HG02938 (cell line): ENCODE measurements at regions not wholly inside any gene's neighbourhood (a gene's known extent, or its start where the extent isn't known, plus 50 kb on each side); places are given as distances from the start of the nearest gene placed in this dataset.

Experiments used
- ATAC-seq: cut with Tn5 transposase; IDR thresholded peaks from one replicate; pipeline ENCODE4 v1.9.1; 2021; ENCODE audit warnings: mild to moderate bottlenecking, moderate library complexity; ENCODE audit not compliant: unreplicated experiment

DNA sequence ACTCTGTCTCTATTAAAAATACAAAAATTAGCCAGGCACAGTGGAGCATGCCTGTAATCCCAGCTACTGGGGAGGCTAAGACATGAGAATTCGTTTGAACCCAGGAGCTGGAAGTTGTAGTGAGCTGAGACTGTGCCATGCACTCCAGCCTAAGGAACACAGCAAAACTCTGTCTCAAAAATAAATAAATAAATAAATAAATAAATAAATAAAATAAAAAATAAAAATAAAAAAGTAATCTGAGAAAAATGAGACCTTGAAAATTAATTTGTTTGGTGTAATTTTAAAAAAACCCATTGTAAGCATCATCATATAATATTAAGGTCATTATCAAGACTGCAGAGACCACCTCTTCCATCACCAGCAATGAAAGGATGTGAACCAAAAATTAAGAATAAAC, 997.1 kb downstream of the CDH18 start:
- ATAC-seq = no peak

DNA sequence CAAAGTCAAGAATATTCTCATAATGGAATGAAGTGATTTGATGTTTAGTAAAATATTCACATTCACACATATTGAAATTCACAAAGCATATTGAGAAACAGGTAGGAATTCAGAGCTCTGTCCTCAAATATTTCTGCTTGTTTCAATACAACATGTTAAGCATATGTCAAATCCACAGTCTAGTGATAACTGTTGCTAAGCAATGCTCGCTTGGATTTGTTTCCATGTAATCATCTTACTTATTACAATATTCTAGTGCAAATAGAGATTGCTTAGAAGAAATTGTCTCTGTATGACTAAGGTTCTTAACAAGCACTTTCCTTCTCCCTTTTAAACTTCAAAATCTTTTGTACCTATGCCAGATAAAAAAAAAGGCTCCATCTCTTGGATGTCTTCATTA, 995.7 kb downstream of the CDH18 start:
- ATAC-seq = no peak

DNA sequence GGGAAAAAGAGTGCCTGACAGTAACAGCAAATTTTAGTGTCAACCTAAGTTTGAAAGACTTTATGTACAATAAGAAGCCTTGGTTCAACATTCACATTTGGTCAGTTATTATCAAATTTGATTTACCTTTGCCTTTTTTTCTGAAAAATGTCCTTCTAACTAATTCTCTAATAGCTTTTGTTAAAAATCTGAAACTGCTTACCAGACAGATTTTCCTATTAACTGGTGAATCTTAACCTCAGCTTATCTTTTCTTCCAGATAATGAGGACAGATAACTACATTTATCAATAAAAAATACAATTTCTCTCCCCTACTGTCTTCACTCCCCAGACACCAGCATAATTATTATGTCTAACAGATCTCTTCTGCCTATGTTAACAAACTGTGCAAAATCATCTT, 988.5 kb downstream of the CDH18 start:
- ATAC-seq = no peak

DNA sequence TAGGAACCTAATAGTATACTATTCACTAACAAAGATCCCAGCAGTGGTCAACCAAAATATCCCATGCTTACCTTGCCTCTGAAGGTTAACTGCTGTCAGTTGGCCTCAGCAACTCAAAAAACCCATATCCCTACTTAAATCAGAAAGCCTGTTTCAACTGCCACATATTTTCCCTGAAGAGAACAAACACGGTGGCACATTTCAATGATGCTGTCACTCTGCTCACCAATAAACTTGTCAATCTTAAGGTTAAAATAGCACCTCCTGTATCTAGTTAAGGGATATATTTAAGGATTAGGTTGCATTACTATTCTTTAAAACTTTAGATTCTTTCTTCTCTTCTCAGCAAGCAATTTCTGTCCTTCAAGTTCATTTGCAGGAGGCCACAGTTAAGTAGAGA, 986.9 kb downstream of the CDH18 start:
- ATAC-seq = no peak

DNA sequence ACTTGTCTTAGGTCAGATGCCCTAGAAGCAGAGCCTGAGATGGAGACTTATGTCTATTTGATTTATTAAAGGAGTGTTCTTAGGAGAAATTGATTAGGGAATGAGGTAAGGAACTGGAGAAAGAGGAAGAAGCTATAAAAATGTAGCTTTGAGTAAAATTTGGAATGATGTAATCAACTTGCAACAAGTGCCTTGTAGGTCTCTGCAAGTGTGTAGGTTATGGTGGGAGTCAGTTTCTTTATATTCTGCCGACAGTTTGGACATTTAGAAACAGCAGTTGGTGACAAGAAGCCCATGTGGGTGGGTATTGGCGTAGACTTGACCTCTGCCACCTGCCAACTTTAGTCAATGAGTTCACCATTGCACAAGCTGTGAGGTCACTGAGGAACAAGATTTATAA, 986.5 kb downstream of the CDH18 start:
- ATAC-seq = no peak

DNA sequence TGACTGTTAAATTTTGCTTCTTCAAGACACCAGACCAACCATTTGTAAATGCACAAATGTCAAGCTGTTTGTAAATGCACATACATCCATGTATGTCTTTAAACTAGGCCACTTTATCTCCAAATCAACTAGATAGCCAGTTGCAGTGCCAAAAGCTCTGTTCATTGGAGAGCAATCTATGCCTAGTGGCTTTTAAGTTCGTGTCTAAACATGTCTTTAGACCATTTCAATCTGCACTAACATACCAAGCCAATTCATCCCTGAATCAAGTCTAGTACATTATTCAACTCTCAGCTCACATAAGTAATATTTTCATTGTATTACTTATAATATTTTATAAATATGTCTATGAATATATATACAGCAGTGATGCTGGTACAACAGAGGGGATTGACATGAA, 985.9 kb downstream of the CDH18 start:
- ATAC-seq = no peak

DNA sequence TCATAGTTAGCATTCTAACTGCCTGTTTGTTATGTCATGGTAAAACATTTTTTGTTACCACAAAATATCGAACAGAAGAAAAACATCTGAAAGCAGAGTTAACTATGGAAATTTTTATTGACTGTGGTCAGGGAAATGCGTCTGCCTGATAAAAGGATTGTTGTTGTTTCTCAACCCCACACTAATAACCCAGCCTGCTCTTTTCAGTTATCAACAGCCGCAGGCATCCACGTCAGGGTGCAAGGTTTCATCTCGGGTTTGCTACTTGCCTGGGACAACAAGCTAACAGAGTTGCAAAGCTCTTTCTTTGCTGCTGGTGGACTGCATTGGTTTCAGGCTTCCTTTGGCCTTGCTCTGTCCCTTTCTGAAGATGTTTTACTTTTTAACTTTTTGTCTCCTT, 969.2 kb downstream of the CDH18 start:
- no peak for ATAC-seq

DNA sequence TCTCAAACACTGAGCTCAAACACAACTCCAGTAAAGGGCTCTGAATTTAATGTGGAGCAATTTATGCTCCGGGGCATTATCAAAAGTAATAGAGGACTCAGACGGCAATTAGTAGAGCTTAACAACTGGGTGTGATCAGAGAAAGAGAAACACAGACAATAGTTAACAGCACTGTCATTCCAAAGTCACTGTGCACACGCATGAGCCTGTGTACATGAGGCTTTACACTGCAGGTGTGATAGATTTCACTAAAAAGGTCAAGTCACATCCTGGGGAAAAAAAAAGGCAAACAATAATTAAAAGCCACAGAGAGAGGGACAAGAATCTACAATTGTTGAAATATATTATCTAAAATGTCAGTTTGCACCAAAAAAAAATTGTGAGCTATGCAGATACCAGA, 956.5 kb downstream of the CDH18 start:
- ATAC-seq = no peak

DNA sequence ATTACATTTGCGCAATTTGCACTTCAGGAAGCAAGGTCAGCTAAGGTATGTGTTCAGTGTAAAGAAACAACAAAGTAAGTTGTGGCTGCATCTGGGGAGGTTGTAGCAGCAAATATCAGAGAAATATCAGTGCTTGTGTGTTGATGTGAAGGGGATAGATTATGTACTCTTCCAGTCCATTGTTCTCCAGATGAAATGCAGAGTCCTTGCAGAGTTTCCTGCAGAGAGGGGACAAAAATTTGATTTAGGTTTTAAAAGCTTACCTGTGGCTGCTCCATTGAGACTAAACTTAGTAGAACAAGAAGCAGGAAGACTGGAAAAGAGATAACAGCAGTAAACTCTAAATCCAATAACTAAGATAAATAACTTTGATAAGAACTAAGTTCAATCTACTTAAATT, 952.2 kb downstream of the CDH18 start:
- ATAC-seq = no peak

DNA sequence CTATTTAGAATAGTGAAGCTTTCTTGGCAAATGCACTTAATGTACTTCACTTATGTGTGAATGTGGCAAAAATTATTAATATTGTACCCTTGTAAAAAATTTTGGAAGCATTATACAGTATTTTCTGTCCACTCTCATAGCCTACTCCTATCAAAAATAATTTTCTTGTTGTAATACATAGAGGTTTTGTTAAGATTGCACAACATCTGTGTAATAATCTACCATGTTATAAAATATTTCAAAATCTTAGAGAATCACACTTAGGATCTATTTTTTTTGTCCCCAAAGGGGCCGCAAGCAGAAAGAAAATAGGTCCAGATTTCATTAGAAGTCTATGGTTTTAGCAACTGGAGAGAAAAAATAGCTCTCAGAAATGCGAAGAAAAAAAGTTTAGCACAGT, 945.9 kb downstream of the CDH18 start:
- ATAC-seq = no peak

DNA sequence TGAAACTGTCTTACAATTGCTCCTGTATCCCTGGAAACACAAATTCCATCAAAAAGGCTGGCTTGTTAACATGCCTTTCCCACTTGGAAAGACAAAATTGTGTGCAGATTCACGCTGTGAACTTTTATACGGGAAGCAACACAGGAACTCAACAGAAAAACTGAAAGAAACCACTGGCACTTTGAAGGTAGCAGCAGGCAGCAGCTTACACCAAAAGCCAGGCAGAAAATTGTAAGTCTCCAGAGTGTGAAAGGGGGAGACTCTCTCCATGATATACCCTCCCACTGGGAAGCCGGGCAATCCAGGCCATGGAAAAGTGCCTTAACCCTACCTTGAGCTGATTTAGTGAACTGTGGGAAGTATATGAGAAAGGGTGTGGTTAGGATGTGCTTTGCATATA, 943.7 kb downstream of the CDH18 start:
- no peak for ATAC-seq

DNA sequence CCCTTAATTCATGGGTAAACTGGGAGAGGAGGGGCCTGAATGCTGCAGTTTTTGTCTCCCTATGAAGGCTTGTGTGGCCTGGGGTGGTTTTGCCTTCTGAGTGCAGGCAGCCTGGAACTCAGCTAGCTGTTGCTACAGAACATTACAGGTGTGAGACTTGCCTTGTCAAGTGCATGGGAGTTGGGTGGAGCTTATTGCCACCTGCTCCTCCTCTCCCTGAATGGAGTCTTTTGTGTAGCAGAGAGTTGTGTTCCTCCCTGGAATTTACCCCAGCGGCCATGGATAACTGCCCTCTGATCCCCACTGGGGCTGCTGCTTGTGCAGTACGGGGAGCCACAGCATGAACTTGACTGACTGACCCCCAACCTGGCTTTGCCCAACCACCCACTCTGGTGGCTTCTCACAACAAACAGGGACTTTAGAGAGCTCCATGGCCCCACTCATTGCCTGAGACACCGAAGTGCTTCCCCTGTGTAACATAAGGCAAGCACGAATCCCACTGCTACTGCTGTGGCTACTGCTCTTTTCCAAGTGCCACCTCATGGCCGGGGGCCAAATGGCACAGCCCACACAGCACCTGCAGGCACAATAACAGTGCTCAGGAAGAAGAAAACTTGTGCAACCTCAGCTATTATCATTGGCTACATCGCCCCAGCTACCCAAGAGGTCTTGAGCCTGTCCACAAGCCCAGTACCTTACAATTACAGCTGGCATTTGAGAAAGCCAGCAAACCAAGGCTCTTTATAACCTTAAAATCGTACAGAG, 942.9 kb downstream of the CDH18 start:
- ATAC-seq = no peak

DNA sequence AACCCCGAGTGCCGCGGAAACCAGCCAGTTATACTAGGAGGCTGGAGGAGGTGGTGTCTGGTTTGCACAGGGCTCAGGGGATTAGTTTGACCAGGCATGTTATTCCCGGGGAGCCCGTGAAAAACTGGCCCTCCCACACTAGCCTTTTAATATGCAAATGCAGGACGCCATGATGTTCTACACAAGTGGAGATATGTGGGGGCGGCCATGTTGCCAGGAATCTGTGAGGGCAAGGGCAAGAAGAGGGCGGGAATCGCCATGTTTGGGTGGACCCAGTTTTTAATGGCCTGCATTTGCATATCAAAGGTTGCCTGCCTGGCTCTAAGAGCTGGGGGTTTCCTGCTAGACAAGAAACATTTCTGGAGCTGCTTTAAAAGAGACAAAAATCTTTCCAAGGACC, 940.7 kb downstream of the CDH18 start:
- no peak for ATAC-seq

DNA sequence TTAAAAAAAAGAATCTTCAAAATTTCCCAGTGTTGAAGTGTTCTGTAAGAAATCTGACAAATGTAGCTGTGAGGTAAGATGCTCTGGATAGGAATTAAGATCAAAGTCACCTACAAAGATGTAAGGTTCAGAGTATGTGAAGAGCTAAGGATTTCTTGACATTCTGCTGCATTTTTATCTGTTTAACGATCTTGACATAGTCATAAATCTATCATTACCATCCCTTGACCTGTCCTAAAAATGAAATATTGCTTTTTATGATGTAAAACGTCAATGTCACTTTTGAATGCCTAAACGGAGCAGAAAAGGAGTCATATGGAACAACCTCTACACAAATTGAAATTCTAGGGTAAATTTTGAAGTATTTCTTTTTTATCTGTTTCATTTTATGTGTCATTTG, 939.3 kb downstream of the CDH18 start:
- no peak for ATAC-seq

DNA sequence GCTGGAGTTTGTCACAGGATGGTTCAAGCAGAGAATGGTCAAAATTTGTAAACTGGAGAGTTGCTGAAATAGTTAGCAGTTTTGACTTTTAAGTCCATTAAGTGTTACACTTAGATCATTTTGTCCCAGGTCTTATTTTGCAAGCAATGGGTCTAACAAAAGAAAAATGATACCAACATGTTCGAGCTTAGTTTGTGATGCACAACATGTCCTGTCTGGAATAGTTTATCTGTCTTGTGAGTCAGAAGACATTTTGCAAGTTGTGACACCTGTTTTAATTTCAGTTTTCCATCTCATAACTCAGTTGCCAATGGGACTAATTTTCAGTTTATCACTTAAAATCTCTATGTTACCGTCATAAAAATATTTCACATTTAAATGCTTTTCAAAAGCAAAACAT, 929.8 kb downstream of the CDH18 start:
- no peak for ATAC-seq

DNA sequence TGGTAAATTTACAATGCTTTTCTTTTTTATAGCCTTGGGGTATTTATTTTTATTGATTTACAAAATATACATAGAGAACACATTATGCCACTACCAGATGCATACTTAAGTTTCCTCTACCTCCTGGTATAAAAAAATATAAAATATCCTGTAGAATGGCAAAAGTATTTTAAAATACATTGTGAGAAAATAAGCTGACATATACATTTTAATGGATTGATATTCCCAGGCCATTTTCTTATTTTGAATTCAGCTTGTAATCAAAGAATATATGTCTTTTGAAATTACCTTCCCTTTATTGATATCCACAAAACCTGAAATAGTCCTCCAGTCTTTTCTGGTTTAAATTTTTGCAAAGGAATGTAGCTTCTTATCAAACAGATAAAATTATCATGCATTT, 923.9 kb downstream of the CDH18 start:
- ATAC-seq = no peak

DNA sequence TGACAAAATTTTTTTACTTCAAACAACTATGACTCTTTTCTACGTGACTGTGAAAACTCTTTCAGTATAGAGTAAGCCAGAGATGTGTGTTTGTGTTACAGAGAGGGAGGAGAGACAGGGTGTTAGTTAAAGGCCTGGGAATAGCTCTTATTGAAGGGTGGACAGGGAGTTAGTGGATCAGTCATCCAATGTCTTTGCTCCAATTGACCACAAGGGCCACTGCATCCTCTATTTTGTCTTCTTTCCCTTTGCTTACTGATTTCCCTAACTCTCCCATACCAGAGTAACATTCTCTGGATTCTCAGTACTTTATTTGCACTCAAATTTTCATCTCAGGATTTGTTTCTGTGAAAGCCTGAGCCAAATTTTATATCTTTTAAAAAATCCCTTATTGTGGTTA, 920.3 kb downstream of the CDH18 start:
- ATAC-seq = no peak

DNA sequence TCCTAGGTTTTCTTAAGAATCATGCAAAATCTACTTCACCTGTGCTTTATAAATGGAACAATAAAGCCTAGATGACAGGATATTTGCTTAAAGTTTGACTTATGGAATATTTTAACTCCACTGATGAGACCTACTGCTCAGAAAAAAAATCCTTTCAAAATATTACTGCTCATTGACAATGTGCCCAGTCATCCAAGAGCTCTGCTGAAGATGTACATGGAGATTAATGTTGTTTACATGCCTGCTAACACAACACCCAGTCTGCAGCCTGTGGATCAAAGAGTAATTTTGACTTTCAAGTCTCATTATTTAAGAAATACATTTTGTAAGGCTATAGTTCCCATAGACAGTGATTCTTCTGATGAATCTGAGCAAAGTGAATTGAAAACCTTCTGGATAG, 889.6 kb downstream of the CDH18 start:
- no peak for ATAC-seq

DNA sequence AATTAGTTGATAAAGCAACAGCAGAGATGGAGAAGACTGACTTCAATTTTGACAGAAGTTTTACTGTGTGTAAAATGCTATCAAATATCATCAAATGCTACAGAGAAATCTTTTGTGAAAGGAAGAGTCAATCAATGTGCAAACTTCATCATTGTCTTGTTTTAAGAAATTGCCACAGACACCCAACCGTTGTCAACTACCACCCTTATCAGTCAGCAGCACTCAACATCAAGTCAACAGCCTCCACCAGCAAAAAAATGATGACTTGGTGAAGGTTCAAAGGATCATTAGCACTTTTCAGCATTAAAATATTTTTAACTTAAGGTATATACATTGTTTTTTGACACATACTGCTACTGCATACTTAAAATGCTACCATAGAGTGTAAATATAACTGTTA, 888.8 kb downstream of the CDH18 start:
- no peak for ATAC-seq

DNA sequence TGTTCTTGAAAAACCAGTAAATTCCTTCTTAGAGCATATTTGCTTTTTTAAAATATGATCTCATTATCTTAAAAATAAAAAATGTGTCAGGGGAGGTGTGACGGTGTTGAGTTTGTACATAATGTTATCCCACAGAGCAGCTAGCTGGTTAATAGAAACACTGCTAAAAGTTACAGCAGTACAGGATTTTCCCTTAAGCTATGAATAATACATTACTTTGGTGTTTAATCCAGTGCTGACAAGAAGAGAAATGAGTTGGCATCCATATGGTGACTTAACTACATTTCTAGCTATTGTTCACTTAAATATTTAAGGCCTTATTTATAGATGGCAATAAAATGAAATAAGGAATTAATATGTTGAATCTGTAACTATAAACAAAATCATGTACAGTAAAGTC, 883.1 kb downstream of the CDH18 start:
- ATAC-seq = no peak

DNA sequence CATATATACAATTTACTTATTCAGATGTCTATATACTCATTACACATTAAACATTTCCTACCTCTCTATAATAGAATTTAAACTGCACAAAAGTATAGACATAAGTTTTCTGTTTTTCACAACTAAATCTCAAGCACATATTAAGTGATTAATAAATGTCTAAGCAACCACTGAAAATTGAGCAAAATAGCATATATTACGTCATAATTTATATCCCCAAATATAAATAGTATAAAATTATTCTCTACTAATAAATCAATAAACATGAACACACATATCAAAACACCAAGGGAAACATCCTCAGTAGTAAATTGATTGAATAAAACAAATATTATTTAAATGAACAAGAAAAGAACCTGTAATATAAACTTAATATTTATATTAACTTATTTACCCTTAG, 865.1 kb downstream of the CDH18 start:
- ATAC-seq = no peak

DNA sequence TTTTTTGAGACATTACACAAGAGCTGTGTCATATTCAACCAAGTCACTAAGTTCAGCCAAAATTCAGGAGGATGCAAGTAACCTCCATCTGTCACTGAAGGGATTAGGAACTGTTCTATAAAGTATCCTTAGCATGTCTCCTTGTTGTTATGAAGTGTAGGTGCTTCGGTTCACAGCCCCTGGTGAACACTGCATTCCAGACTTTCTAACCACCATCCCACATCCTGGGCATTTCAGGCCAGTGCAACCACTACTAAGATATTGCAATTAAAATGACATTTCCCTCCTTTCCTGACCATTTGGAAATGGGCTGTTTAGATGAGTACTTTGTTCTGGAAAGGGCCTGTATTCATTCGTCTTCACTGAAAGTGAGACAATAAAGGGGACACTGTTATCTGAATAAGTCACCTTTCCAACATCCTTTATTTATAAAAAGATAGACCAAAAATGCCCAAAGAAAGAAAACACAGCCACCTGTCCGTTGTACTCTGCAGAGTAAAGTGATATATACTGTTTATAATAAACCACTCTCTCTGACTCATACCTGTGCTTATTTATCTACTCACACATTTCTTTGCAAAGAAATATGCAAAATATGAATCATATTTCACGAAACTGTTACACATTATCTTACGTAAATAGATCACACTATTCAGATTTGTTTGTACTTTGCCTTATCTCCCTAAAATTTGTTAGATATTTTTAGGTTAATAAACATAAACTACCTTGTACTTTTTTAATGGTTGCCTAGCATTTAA, 861.9 kb downstream of the CDH18 start:
- ATAC-seq = no peak

DNA sequence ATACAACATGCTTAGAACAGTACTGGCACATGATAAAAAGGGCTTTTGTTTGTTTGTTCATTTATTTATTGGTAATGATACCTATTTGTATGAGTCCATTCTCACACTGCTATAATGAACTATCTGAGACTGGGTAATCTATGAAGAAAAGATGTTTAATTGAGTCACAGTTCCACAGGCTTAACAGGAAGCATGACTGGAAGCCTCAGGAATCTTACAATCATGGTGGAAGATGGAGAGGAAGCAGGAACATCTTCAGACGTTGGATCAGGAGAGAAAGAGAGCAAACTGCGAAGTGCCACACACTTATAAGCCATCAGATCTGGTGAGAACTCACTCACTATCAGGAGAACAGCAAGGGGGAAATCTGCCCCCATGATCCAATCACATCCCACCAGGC, 847.7 kb downstream of the CDH18 start:
- ATAC-seq = no peak
